PC-9 (cell line): ENCODE measurements at regions not wholly inside any gene's neighbourhood (a gene's known extent, or its start where the extent isn't known, plus 50 kb on each side); places are given as distances from the start of the nearest gene placed in this dataset.

Experiments used
- BruUV-seq: library from RNA; stranded (reverse); fragments of 400-500 nt; replicated peaks from 2 replicates; lab custom pipeline; 2021; lab: Mats Ljungman, UMichigan
- CTCF ChIA-PET: fragments of 300-600 bp; sonication (Branson Sonifier 250); formaldehyde crosslinking; loops from one replicate; lab custom pipeline; 2022; ENCODE audit warnings: antibody characterized with exemption; lab: Charles Lee
- POLR2A ChIA-PET: fragments of 300-600 bp; sonication (Branson Sonifier 250); formaldehyde crosslinking; loops from one replicate; lab custom pipeline; 2022; ENCODE audit warnings: antibody characterized with exemption; ENCODE audit not compliant: unreplicated experiment; lab: Charles Lee
- DNase-seq, 2 experiments: peaks; one replicate each; pipeline versions ENCODE4 v3.0.0 to v3.0.0-alpha.2; 2015 to 2022; ENCODE audit warnings: mixed read lengths in 1 of 2
- H2AFZ ChIP-seq: fragments of 200-600 bp; sonication (generic); 2 replicates; pipeline ENCODE4 v1.8.1; 2017; ENCODE audit warnings: antibody characterized with exemption
- H3F3A ChIP-seq: fragments of 200-600 bp; sonication (generic); 2 replicates; pipeline ENCODE4 v1.8.1; 2017; ENCODE audit warnings: antibody characterized with exemption, mild to moderate bottlenecking, low read depth; ENCODE audit not compliant: insufficient read depth
- H3K27ac ChIP-seq: fragments of 200-600 bp; sonication (generic); 2 replicates; pipeline ENCODE4 v1.6.1; 2016; ENCODE audit warnings: mixed run types
- H3K27me3 ChIP-seq: fragments of 200-600 bp; sonication (generic); 2 replicates; pipeline ENCODE4 v1.6.1; 2016; ENCODE audit warnings: low read depth, mixed run types; ENCODE audit not compliant: insufficient read depth
- H3K36me3 ChIP-seq: fragments of 200-600 bp; sonication (generic); 2 replicates; pipeline ENCODE4 v1.6.1; 2016; ENCODE audit warnings: low read depth, mixed run types
- H3K4me1 ChIP-seq: fragments of 200-600 bp; sonication (generic); replicated peaks from 2 replicates; pipeline ENCODE4 v1.6.1; 2016; ENCODE audit warnings: mixed run types; ENCODE audit not compliant: insufficient read depth
- H3K4me2 ChIP-seq: fragments of 200-600 bp; sonication (generic); 2 replicates; pipeline ENCODE4 v1.6.1; 2017; ENCODE audit warnings: mixed run types
- H3K4me3 ChIP-seq: fragments of 200-600 bp; sonication (generic); 2 replicates; pipeline ENCODE4 v1.6.1; 2016; ENCODE audit warnings: mixed run types
- H3K79me2 ChIP-seq: fragments of 200-600 bp; sonication (generic); 2 replicates; pipeline ENCODE4 v1.6.1; 2017; ENCODE audit warnings: low read depth, mixed run types
- H3K9me2 ChIP-seq: fragments of 200-600 bp; sonication (generic); 2 replicates; pipeline ENCODE4 v1.8.1; 2017; ENCODE audit warnings: mild to moderate bottlenecking; ENCODE audit not compliant: insufficient read depth
- H3K9me3 ChIP-seq: fragments of 200-600 bp; sonication (generic); 2 replicates; pipeline ENCODE4 v1.8.1; 2016; ENCODE audit warnings: low read depth; ENCODE audit not compliant: insufficient read depth
- H4K20me1 ChIP-seq: fragments of 200-600 bp; sonication (generic); 2 replicates; pipeline ENCODE4 v1.8.1; 2017; ENCODE audit not compliant: insufficient read depth
- CTCF ChIP-seq: fragments of 200-600 bp; sonication (generic); conservative IDR thresholded peaks from 2 replicates; pipeline ENCODE4 v1.6.1; 2017; ENCODE audit warnings: mixed run types, antibody characterized with exemption, mild to moderate bottlenecking, moderate library complexity
- EZH2 ChIP-seq: fragments of 200-600 bp; sonication (generic); IDR thresholded peaks from 2 replicates; pipeline ENCODE4 v1.8.0; 2017; ENCODE audit warnings: antibody characterized with exemption, low read depth
- intact Hi-C: fragments of 100-400 bp; cut with micrococcal nuclease; formaldehyde crosslinking; loops from one replicate; pipeline ENCODE4 v1.10.0; 2022; ENCODE audit not compliant: unreplicated experiment

DNA sequence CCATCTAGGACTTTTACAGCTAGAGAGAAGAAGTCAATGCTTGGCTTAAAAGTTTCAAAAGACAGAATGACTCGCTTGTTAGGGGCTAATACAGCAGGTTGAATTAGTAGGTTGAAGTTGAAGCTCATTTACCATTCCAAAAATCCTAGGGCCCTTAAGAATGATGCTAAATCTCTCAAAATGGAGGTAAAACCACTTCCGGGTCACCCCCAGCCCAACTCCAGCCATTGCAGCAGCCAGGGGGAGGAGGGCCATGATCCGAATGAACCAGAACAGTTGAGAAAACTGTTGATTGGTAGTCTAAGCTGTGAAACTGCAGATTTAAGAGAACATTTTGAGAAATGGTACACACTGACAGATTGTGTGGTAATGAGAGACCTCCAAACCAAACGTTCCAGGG is 245.4 kb downstream of the HNRNPD start:
- Histone ChIP-seq H4K20me1 (no peaks in the 10 kb centered on the region), H3K4me2 (no peak overlapping the region)
- POLR2A ChIA-PET: no interaction called here

DNA sequence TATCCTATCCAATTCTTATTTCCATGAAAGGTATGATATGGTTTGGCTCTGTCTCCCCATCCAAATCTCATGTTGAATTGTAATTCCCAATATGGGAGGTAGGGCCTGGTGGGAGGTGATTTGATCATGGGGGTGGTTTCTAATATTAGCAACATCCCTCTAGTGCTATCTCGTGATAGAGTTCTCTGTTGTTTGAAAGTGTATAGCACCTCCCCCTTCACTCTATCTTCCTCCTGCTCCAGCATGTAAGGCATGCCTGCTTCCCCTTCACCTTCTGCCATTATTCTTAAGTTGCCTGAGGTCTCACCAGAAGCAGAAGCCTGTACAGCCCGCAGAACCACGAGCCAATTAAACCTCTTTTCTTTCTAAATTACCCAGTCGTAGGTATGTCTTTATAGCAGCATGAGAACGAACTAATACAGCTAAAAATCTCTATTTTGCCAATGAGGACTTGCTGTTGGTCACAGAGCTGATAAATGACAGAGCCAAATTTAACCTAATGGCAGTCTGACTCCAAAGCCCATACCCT is 247.2 kb downstream of the HNRNPD start:
- ChIA-PET CTCF (no interaction called here), POLR2A (no interaction called here)
- H3K4me1 ChIP-seq: no peaks in the 10 kb centered on the region
- no TSS peak for BruUV-seq
- no peak for DNase-seq
- H3K27me3 ChIP-seq: no peaks in the 10 kb centered on the region
- no peaks in the 10 kb centered on the region for H3K9me2 ChIP-seq
- H3K9me3 ChIP-seq: no peaks in the 10 kb centered on the region
- H4K20me1 ChIP-seq: no peaks in the 10 kb centered on the region
- H3K27ac ChIP-seq: no peak overlapping the region
- no peaks in the 10 kb centered on the region for H3K36me3 ChIP-seq
- H3K4me3 ChIP-seq: no peak overlapping the region
- TF ChIP-seq EZH2 (no peak), CTCF (no peak)
- intact Hi-C loops: no loop called here
- no peaks in the 10 kb centered on the region for H3F3A ChIP-seq
- H3K4me2 ChIP-seq: no peak overlapping the region
- no peaks in the 10 kb centered on the region for H3K79me2 ChIP-seq
- H2AFZ ChIP-seq: no peak overlapping the region

More for the DNA sequence above, 245.4 kb downstream of the HNRNPD start:
- Histone ChIP-seq H2AFZ (no peak overlapping the region), H3F3A (no peaks in the 10 kb centered on the region), H3K9me3 (no peaks in the 10 kb centered on the region), H3K36me3 (no peaks in the 10 kb centered on the region), H3K4me3 (no peak overlapping the region), H3K4me1 (no peaks in the 10 kb centered on the region), H3K27ac (no peak overlapping the region), H3K9me2 (no peaks in the 10 kb centered on the region), H3K27me3 (no peaks in the 10 kb centered on the region), H3K79me2 (no peaks in the 10 kb centered on the region)
- CTCF ChIA-PET: no interaction called here
- no TSS peak for BruUV-seq
- intact Hi-C loops: no loop called here
- TF ChIP-seq EZH2 (no peak), CTCF (no peak)
- DNase-seq: no peak

- no peak for TF ChIP-seq EZH2
- TF ChIP-seq CTCF: no peak
These were observed 247.9 kb downstream of the HNRNPD start for GRCh38 chr4:82125787-82126297.

More at GRCh38 chr4:82125787-82126297, 247.9 kb downstream of the HNRNPD start:
- ChIA-PET CTCF (no interaction called here), POLR2A (no interaction called here)
- BruUV-seq: no TSS peak
- no peak overlapping the region for H3K4me2 ChIP-seq
- H3K4me3 ChIP-seq: no peak overlapping the region
- H3K9me3 ChIP-seq: no peaks in the 10 kb centered on the region
- H3K27me3 ChIP-seq: no peaks in the 10 kb centered on the region
- no peak overlapping the region for H2AFZ ChIP-seq
- H4K20me1 ChIP-seq: no peaks in the 10 kb centered on the region
- no peaks in the 10 kb centered on the region for H3K36me3 ChIP-seq
- no peaks in the 10 kb centered on the region for H3K9me2 ChIP-seq
- no peaks in the 10 kb centered on the region for H3K4me1 ChIP-seq
- H3K79me2 ChIP-seq: no peaks in the 10 kb centered on the region
- H3F3A ChIP-seq: no peaks in the 10 kb centered on the region
- no peak for DNase-seq
- H3K27ac ChIP-seq: no peak overlapping the region
- intact Hi-C loops: no loop called here
